Endometrial microvascular endothelial cells (primary cell): ENCODE measurements at regions not wholly inside any gene's neighbourhood (a gene's known extent, or its start where the extent isn't known, plus 50 kb on each side); places are given as distances from the start of the nearest gene placed in this dataset.
"Not testable (repeated sequence)": the region's sequence is repeated elsewhere in the genome, so short reads cannot be mapped to it uniquely, and the experiment has no call there.

Experiments used
- in situ Hi-C: cut with HindIII; loops from 2 replicates; pipeline ENCODE4 v1.10.0; 2017; ENCODE audit warnings: low sequenced_read_pairs, low pct_unique_long_range_greater_than_20kb; ENCODE audit errors: inconsistent ontology term

DNA sequence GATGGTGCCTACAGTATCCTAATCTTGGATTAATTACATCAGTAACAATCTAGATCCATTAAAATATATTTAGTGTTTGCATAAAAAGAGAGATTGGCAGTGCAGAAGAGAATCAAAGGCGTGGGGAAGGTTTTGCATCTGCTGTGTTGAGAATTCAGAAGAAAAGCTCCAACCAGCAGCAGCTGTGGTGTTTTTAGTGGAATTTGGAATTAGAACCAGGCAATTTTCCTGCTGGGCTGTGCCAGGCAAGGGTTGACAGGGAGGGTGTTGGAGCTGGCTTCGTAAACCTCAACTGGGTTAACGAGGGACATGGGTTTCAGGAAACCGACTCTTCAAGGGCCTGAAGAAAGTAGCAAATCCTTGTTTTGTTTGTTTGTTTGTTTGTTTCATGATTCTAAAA, 107.8 kb upstream of the WSCD1 start:
- in situ Hi-C loops = no loop called here

DNA sequence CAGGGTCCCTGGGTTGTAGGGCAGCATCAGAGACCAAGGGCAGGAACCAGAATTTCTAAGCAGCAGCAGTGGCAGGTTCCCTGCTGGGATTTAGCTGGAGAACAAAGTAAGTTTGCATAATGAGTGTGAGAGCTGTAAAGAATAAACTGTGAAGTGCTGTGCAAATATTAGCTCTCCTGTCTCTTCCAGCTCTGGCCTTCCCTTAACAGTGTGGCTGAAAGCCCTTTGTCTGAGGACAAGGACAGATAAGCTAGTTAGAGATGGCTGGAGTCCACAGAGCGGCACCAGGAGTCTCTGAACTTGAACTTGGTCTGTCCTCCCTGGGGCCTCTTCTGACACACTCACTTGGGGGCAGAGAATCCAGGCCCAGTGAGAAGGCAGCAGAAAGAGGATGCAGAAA, 98.2 kb upstream of the WSCD1 start:
- in situ Hi-C loops = no loop called here

DNA sequence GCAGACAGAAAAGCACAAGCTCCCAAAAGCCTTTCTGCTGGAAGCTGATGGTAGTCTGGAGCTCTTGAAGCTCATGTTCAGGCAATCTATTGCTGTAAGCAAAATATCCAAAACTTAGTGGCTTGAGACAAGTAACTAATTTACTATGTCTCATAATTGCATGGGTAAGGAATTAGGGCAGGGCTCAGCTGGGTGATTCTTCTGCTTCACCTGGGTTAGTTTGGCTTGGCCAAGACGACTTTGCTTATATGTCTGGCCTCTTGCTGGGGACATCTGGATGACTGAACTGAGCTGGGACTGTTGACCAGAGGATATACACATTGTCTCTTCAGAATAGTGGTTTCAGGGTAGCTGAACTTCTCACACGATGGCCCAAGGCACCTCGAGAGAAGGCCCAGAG, 96.8 kb upstream of the WSCD1 start:
- in situ Hi-C loops = no loop called here

DNA sequence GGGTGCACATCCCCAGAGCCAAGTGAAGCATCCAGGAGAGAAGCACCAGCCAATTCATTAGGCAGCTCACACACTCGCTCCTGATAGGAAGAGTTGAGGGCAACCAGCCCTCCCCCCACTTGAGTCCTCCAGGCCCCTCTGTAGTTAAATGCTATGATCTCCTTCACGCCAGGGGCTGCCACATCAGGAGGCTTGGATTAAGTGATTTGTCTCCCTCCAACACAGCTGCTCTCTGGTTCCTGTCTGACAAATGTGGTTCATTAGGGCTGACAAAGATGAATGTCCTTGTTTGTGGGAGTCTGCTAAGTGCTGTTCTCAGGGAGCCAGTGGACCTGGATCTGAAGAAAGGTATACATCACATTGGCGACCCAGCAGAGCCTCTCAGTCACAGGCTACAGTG, 94.5 kb upstream of the WSCD1 start:
- in situ Hi-C loops = no loop called here

DNA sequence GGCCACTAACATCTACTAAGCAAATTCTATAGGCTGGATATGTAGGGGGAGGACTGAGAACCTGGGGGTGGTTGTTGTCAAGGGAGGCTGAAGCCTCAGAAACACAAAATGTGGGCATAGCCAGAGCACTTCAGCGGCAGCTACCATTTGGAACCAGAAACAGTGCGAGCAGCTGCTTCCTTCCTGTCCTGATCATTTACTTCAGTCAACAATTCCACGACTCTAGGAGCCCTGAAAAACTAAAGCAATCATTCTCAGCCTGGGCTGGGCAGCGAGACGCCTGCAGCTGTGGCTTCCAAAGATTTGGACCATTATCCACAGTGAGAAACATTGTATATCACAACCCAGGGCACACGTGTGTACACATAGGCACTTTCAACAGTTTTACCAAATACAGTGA, 93.9 kb upstream of the WSCD1 start:
- in situ Hi-C loops = no loop called here

DNA sequence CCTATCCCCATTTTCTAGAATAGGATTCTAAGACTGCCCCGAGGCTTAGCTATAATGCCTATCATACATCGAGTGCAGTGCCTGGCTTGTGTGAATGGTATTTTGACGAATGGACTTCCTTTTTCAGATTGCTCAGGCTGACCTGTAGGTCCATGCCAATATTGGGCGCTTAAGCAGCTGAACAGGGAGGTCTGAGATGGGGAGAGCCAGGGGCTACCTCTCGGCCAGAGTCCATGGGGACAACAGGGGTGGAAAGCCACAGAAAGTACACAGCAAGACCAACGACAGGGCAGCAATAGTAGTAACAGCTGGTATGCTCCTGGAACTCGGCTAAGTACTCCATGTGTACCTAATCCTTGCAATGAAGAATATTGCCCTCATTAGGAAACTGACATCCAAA, 91.7 kb upstream of the WSCD1 start:
- in situ Hi-C loops = no loop called here

DNA sequence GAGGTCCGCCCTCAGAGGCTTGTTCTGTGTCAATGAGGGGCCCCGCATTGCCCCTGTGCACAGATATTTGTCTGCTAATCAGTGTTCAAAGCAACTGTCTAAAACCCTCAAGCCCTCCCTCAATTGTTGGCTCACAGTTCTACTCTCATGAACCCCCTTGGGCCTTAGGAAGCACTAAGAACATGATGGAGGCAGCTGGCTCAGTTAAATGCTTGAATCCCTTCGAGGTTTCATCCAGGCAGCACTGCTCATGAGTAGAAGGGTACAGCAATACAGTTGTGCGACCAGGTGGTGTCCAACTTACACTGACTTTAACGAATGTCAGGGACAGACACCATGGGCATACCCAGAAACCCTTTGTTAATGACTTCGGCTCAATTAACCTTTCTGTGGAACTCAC, 89.2 kb upstream of the WSCD1 start:
- in situ Hi-C loops = no loop called here

DNA sequence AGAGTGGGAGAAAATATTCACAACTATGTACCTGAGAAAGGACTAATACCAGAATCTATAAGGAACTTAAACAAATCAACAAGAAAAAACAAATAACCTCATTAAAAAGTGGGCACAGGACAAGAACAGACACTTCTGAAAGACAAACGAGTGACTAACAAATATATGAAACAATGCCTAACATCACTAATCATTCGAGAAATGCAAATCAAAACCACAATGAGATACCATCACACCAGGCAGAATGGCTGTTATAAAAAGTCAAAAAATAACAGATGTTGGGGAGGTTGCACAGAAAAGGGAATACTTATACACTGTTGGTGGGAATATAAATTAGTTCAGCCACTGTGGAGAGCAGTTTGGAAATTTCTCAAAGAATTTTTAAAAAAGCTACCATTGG, 83.5 kb upstream of the WSCD1 start:
- in situ Hi-C loops = no loop called here

DNA sequence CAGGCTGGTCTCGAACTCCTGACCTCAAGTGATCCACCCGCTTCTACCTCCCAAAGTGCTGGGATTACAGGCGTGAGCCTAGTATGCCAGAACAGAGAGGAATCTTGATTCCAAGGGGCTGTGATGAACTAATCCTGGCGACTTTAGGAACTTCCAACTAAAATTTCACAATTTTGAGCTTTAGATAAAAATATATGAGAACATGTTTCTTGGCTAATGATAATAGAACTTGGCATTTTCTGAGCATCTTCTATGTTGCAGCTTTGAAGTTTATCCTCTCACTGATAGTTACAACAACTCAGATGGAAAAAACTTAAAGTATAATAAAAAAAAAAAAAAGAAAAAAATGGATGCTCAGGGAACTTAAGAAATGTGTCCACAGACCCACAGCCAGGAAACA, 69.8 kb upstream of the WSCD1 start:
- in situ Hi-C loops = no loop called here

DNA sequence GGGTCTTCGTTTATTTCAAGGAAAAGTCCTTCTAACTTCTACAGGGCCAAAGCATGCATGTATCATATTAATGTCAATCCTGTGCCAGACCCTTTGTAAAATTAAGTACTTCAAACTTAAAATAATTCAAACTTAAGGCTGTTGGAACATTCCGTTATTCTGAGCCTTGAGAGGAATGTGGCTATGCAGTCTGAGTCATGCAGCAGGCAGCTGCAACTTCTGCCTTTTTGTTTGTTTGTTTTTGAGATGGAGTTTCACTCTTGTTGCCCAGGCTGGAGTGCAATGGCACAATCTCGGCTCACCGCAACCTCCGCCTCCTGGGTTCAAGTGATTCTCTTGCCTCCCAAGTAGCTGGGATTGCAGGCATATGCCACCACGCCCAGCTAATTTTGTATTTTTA, 67.0 kb upstream of the WSCD1 start:
- in situ Hi-C loops = not testable (repeated sequence)

DNA sequence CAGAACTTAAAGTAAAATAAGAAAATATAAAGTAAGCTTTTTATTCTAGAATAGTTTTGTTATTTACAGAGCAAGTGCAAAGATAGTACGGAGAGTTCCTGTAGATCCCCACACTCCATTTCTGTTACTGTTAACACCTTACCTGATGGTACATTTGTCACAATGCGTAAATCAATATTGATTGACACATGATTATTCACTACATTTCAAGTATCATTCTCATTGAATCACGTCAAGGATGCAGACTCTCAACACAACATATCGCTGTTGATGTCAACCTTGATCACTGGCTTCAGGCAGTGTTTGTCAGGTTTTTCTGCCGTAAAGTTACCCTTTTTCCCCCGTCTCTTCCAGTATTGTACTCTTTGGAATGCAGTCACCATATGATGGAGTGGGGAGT, 64.2 kb upstream of the WSCD1 start:
- in situ Hi-C loops = no loop called here

DNA sequence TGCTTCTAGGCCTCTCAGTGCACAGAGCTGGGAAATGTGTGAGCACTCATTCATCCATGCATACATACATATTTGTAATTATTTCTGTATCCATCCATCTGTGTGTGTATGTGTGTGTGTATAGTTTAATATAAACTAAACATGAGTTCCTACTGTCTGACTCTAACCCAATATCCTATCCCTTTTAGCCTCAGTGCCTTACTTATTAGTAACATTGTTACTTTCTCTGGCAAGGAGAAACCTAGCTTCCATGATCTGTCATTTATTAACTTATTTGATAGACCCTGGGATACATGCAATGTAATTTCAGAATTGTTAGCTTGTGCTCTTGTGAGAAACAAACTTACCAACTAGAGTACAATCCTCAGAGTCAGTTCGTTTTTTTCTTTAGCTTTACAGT, 59.0 kb upstream of the WSCD1 start:
- in situ Hi-C loops = no loop called here

DNA sequence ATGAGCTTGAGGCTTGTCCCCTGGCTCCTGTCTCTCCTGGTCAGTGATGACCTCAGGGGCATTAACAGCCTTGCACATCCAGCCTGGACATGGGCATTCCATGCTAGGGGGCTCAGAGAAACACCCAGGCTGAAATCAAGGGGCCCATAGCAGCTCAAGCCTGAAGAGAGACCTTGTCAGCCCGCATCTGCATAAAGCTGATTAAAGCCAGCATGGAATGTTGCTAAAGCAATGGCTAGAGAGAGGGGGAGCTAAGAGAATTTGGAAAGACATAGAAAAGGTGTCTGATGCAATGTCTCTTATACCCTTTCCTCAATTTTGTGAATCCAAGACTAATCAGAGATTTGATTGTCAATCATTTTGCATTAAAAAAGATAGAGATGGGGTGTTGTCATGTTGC, 51.4 kb upstream of the WSCD1 start:
- in situ Hi-C loops = no loop called here

DNA sequence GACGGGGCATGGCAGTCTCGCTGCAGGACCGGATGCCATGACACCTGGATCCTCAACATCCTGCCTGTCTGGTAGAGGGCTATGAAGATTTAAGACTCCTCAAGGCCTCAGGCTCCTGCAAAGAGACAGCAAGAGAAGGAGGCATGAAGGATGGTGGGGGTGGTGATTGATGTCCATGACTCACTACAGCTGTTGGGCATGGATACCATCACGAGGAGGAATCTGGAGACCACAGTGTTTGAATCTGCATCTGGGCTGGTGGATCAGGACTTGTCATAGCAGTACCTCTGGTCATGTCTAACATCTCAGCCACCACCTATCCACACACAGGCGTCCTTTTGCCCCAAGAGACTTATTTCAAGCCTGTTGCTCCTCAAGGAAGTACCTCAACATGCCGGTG, 50.2 kb upstream of the WSCD1 start:
- in situ Hi-C loops = no loop called here

DNA sequence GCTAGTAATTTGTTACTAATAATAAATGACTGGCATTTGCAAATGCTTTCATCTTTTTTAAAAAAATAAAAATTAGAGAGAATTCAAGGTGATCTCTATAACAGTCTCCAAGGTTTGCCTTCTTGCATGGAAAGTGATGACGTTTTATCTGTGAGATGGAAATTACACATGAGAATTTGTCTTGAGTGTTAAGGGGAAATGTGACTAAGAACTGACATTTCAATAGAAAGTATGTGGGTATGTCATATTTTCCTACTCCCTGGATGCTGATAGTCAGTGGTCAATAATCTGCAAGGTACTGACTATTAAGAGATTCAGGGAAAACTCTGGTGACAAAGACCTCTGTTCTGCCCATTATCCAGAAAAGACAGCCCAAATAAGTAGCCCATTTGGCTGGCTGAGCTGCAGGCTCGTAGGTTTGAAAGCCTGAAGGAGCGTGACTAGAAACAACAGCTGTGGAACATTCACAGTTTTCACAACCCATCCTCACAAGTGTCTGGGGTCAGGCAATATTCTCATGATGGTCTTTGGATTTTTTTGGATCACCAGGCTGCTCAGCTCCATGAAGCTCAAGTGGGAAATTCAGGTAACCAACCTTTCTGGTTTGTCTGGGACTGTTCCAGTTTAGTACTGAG, 49.7 kb upstream of the WSCD1 start:
- in situ Hi-C loops = no loop called here
